CD14-positive monocyte (primary cell): ENCODE measurements at regions not wholly inside any gene's neighbourhood (a gene's known extent, or its start where the extent isn't known, plus 50 kb on each side); places are given as distances from the start of the nearest gene placed in this dataset.

ENCODE experiments used
- DNase-seq, 3 donors: peaks; one replicate each; pipeline ENCODE4 v3.0.0-alpha.2; 2011 to 2022
- H2AFZ ChIP-seq: 2 replicates; pipeline ENCODE4 v1.6.0; 2012; ENCODE audit warnings: mild to moderate bottlenecking, low read depth, low read length, inconsistent platforms; ENCODE audit not compliant: insufficient read depth, poor library complexity, severe bottlenecking
- H3K27ac ChIP-seq, 2 donors: 1 replicate in 1 of 2; 2 replicates in 1 of 2; pipeline ENCODE4 v1.5.1; 2012 to 2013; ENCODE audit warnings: low read length in 2 of 2, control low read depth in 1 of 2, inconsistent platforms in 1 of 2, low read depth in 1 of 2, mild to moderate bottlenecking in 1 of 2
- H3K27me3 ChIP-seq, 2 donors: one replicate each; pipeline versions ENCODE4 v1.6.0 to v1.6.1; 2011 to 2013; ENCODE audit warnings: low read length in 2 of 2; ENCODE audit not compliant: control insufficient read depth in 2 of 2, insufficient read depth in 2 of 2
- H3K36me3 ChIP-seq, 2 donors: replicated peaks in 1 of 2; 1 replicate in 1 of 2; 2 replicates in 1 of 2; pipeline versions ENCODE4 v1.5.1 to v1.6.1; 2012 to 2013; ENCODE audit warnings: low read length in 2 of 2, control low read depth in 1 of 2, inconsistent platforms in 1 of 2, mild to moderate bottlenecking in 1 of 2; ENCODE audit not compliant: insufficient read depth in 2 of 2, control insufficient read depth in 1 of 2
- H3K4me1 ChIP-seq, 2 donors: 1 replicate in 1 of 2; 2 replicates in 1 of 2; pipeline versions ENCODE4 v1.5.1 to v1.6.1; 2012 to 2013; ENCODE audit warnings: low read length in 2 of 2, control low read depth in 1 of 2, inconsistent platforms in 1 of 2, mild to moderate bottlenecking in 1 of 2, moderate library complexity in 1 of 2; ENCODE audit not compliant: insufficient read depth in 2 of 2, control insufficient read depth in 1 of 2
- H3K4me2 ChIP-seq: replicated peaks from 2 replicates; pipeline ENCODE3; 2012; ENCODE audit warnings: low read length, moderate library complexity, mild to moderate bottlenecking; ENCODE audit not compliant: poor library complexity, severe bottlenecking; ENCODE audit errors: extremely low read depth
- H3K4me3 ChIP-seq, 3 experiments: fragments of 200-600 bp in 1 of 3; sonication (generic) in 1 of 3; replicated peaks in 1 of 3; 1 replicate in 2 of 3; 2 replicates in 1 of 3; pipeline ENCODE4 v1.5.1; 2011 to 2013; ENCODE audit warnings: low read length in 3 of 3, mild to moderate bottlenecking in 3 of 3, control low read depth in 2 of 3, low read depth in 2 of 3, inconsistent platforms in 1 of 3, moderate library complexity in 1 of 3
- H3K79me2 ChIP-seq: 2 replicates; pipeline ENCODE4 v1.6.0; 2012; ENCODE audit warnings: mild to moderate bottlenecking, control low read depth, inconsistent platforms, low read length, moderate library complexity; ENCODE audit not compliant: insufficient read depth
- H3K9ac ChIP-seq: 2 replicates; pipeline ENCODE4 v1.6.0; 2017; ENCODE audit warnings: low read length, mild to moderate bottlenecking; ENCODE audit not compliant: insufficient read depth, poor library complexity, severe bottlenecking
- H3K9me3 ChIP-seq, 2 donors: replicated peaks in 1 of 2; 1 replicate in 1 of 2; 2 replicates in 1 of 2; pipeline versions ENCODE4 v1.5.1 to v1.6.1; 2012 to 2013; ENCODE audit warnings: low read length in 2 of 2, control low read depth in 1 of 2; ENCODE audit not compliant: control insufficient read depth in 1 of 2, insufficient read depth in 1 of 2
- H4K20me1 ChIP-seq: 2 replicates; pipeline ENCODE4 v1.6.0; 2012; ENCODE audit warnings: mild to moderate bottlenecking, low read length, control low read depth, moderate library complexity; ENCODE audit not compliant: insufficient read depth
- H3K27ac Mint-ChIP-seq, 7 donors: one replicate each; pipeline ENCODE4 v1.8.0; 2020; ENCODE audit warnings: mild to moderate bottlenecking in 7 of 7, mixed read lengths in 7 of 7, moderate library complexity in 6 of 7, inconsistent platforms in 2 of 7
- H3K27me3 Mint-ChIP-seq, 3 donors: one replicate each; pipeline ENCODE4 v1.8.0; 2021 to 2022; ENCODE audit warnings: low read depth in 3 of 3, mild to moderate bottlenecking in 3 of 3, mixed read lengths in 3 of 3, moderate library complexity in 3 of 3, inconsistent platforms in 1 of 3
- H3K36me3 Mint-ChIP-seq, 2 donors: one replicate each; pipeline ENCODE4 v1.8.0; 2020; ENCODE audit warnings: mixed read lengths in 2 of 2, inconsistent platforms in 1 of 2, mild to moderate bottlenecking in 1 of 2
- H3K4me1 Mint-ChIP-seq: one replicate; pipeline ENCODE4 v1.8.0; 2020; ENCODE audit warnings: mild to moderate bottlenecking, mixed read lengths
- H3K4me3 Mint-ChIP-seq, 2 donors: one replicate each; pipeline ENCODE4 v1.8.0; 2020; ENCODE audit warnings: mild to moderate bottlenecking in 2 of 2, mixed read lengths in 2 of 2, moderate library complexity in 1 of 2
- H3K9me3 Mint-ChIP-seq, 7 donors: one replicate each; pipeline ENCODE4 v1.8.0; 2020 to 2022; ENCODE audit warnings: mixed read lengths in 7 of 7, mild to moderate bottlenecking in 6 of 7, moderate library complexity in 6 of 7, inconsistent platforms in 2 of 7
- CTCF ChIP-seq: fragments of 200-600 bp; IDR thresholded peaks from one replicate; pipeline ENCODE4 v1.8.0; 2022; ENCODE audit warnings: antibody characterized with exemption, mild to moderate bottlenecking
- WGBS: methylation state at CpG from one replicate; pipeline ENCODE4 v1.1.5; 2013; ENCODE audit warnings: missing lambda C conversion rate; ENCODE audit not compliant: insufficient coverage; 5-methylcytosine and 5-hydroxymethylcytosine counted together
- intact Hi-C, 2 donors: fragments of 100-400 bp; cut with micrococcal nuclease; formaldehyde crosslinking; loops; one replicate each; pipeline versions ENCODE4 v1.15.0 to v1.15.1; 2023

- H3K4me1 ChIP-seq, result peaks cover 23 to 28% of the 10 kb centered on the region in 2 donors
- intact Hi-C loops, result no loop called here
- peaks cover 0 to 4% (median 0%) of the 10 kb centered on the region in 7 donors for H3K9me3 Mint-ChIP-seq
- no peaks in the 10 kb centered on the region for H3K27me3 Mint-ChIP-seq
- no peak for TF ChIP-seq CTCF
- H3K27ac Mint-ChIP-seq, result peak overlapping the region in 1 of 7 donors; percentile 66
- no peak overlapping the region for H3K9ac ChIP-seq
- peaks cover 41% of the 10 kb centered on the region for H3K4me1 Mint-ChIP-seq
- no peaks in the 10 kb centered on the region for H3K79me2 ChIP-seq
- no CpG with 5 or more reads among the region's 1 CpG for WGBS
- no peaks in the 10 kb centered on the region for H3K36me3 ChIP-seq
- no peak for DNase-seq
- no peak overlapping the region for H3K27ac ChIP-seq
- H4K20me1 ChIP-seq, result no peaks in the 10 kb centered on the region
- no peak overlapping the region for H3K4me3 ChIP-seq
- H3K9me3 ChIP-seq, result no peaks in the 10 kb centered on the region
- H3K4me3 Mint-ChIP-seq, result no peak overlapping the region
- no peaks in the 10 kb centered on the region for H3K27me3 ChIP-seq
- no peak overlapping the region for H3K4me2 ChIP-seq
- H2AFZ ChIP-seq, result no peak overlapping the region
- H3K36me3 Mint-ChIP-seq, result peaks cover 0 to 3% of the 10 kb centered on the region in 2 donors
Observed at GRCh38 chr6:14934013-14934412, 311.9 kb upstream of the JARID2 start.

GRCh38 chr6:14934844-14935243 lies 311.0 kb upstream of the JARID2 start:
- Mint-ChIP-seq H3K4me3 (no peak overlapping the region), H3K27ac (no peak overlapping the region), H3K36me3 (peaks cover 0 to 3% of the 10 kb centered on the region in 2 donors), H3K27me3 (no peaks in the 10 kb centered on the region), H3K4me1 (peaks cover 32% of the 10 kb centered on the region), H3K9me3 (peaks cover 0 to 4% (median 0%) of the 10 kb centered on the region in 7 donors)
- no peak overlapping the region for H3K27ac ChIP-seq
- H4K20me1 ChIP-seq, result no peaks in the 10 kb centered on the region
- no peak overlapping the region for H2AFZ ChIP-seq
- no peak for TF ChIP-seq CTCF
- H3K4me1 ChIP-seq, result peaks cover 15 to 19% of the 10 kb centered on the region in 2 donors
- H3K9ac ChIP-seq, result no peak overlapping the region
- H3K9me3 ChIP-seq, result no peaks in the 10 kb centered on the region
- no peak for DNase-seq
- WGBS, result 40% methylated on average over 2 of the region's 4 CpGs
- no peak overlapping the region for H3K4me3 ChIP-seq
- H3K4me2 ChIP-seq, result no peak overlapping the region
- H3K27me3 ChIP-seq, result no peaks in the 10 kb centered on the region
- intact Hi-C loops, result no loop called here
- no peaks in the 10 kb centered on the region for H3K79me2 ChIP-seq
- no peaks in the 10 kb centered on the region for H3K36me3 ChIP-seq
